HuH-7 (cell line): ENCODE measurements at regions not wholly inside any gene's neighbourhood (a gene's known extent, or its start where the extent isn't known, plus 50 kb on each side); places are given as distances from the start of the nearest gene placed in this dataset.

ENCODE experiments used
- DNase-seq: peaks from one replicate; pipeline ENCODE4 v3.0.0; 2011; ENCODE audit warnings: low spot score

- no peak for DNase-seq
These were observed 133.6 kb upstream of the MSX2 start for GRCh38 chr5:174590820-174591219.

- DNase-seq = no peak
These were observed 128.0 kb upstream of the MSX2 start for GRCh38 chr5:174596429-174596828.

GRCh38 chr5:174599992-174600391 lies 124.4 kb upstream of the MSX2 start:
- no peak for DNase-seq

GRCh38 chr5:174601946-174602345 lies 122.4 kb upstream of the MSX2 start:
- no peak for DNase-seq

- no peak for DNase-seq
These were observed 118.2 kb upstream of the MSX2 start for GRCh38 chr5:174606153-174606552.

- DNase-seq = no peak
These were observed 117.7 kb upstream of the MSX2 start for GRCh38 chr5:174606646-174607045.

GRCh38 chr5:174607205-174607604 lies 117.2 kb upstream of the MSX2 start:
- DNase-seq = no peak

- DNase-seq = no peak
These were observed 116.5 kb upstream of the MSX2 start for GRCh38 chr5:174607916-174608315.

GRCh38 chr5:174608631-174609097 lies 115.7 kb upstream of the MSX2 start:
- DNase-seq = no peak

GRCh38 chr5:174609116-174609515 lies 115.3 kb upstream of the MSX2 start:
- no peak for DNase-seq

- DNase-seq = no peak
These were observed 113.4 kb upstream of the MSX2 start for GRCh38 chr5:174610968-174611367.

- DNase-seq = no peak
These were observed 111.7 kb upstream of the MSX2 start for GRCh38 chr5:174612686-174613085.

- DNase-seq = no peak
These were observed 109.8 kb upstream of the MSX2 start for GRCh38 chr5:174614500-174615135.

- no peak for DNase-seq
These were observed 108.3 kb upstream of the MSX2 start for GRCh38 chr5:174616036-174616435.

GRCh38 chr5:174617285-174617684 lies 107.1 kb upstream of the MSX2 start:
- DNase-seq = no peak

- DNase-seq = no peak
These were observed 106.5 kb upstream of the MSX2 start for GRCh38 chr5:174617910-174618309.

- no peak for DNase-seq
These were observed 105.8 kb upstream of the MSX2 start for GRCh38 chr5:174618589-174618988.

GRCh38 chr5:174622067-174622466 lies 102.3 kb upstream of the MSX2 start:
- no peak for DNase-seq

GRCh38 chr5:174623018-174623417 lies 101.4 kb upstream of the MSX2 start:
- DNase-seq = no peak

- no peak for DNase-seq
These were observed 100.9 kb upstream of the MSX2 start for GRCh38 chr5:174623433-174624019.

- no peak for DNase-seq
These were observed 99.5 kb upstream of the MSX2 start for GRCh38 chr5:174624733-174625522.

- no peak for DNase-seq
These were observed 98.6 kb upstream of the MSX2 start for GRCh38 chr5:174625591-174626350.
